ENCODE measurements at regions not wholly inside any gene's neighbourhood (a gene's known extent, or its start where the extent isn't known, plus 50 kb on each side); places are given as distances from the start of the nearest gene placed in this dataset.

DNA sequence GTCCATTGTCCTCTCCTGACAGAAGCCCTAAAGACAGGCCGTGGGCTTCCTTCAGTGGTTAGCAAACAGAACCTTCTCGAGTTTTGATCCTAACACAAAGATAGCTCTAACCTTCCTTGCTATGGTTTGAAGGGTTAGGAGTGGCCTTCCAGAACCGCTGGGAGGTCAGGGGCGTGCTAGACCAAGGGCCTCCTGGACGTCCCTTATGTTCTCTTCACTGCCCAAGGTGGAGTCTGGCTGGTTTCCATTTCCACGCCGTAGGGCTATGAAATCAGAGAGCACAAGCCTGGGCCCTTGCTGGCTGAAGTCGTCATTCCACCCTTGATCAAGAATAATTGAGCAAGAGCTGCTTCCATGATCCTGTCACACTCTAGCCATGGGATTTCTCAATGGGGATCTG is 475.1 kb downstream of the SHQ1 start:
- no peak for DNase-seq (ENCODE audit: low spot score)

DNA sequence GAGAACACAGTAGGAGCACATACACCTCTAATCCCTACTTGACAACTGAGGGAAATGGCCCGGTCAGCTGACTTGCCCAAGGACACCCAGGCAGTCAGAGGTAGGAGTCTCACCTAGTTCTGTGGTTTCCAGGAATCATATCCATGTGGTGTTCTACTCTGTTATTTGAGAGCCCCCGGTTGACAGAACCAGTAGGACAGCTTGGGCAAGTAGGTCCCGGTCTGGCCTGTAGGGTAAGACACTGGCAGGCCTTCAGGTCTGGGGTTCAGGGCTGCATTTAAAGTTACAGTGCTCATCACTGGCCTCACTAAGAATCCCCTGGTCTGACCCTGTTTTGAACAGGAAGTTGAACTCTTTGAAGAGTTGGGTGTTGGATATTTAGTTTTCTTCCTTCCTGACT is 476.1 kb downstream of the SHQ1 start:
- no peak for DNase-seq (ENCODE audit: low spot score)

DNA sequence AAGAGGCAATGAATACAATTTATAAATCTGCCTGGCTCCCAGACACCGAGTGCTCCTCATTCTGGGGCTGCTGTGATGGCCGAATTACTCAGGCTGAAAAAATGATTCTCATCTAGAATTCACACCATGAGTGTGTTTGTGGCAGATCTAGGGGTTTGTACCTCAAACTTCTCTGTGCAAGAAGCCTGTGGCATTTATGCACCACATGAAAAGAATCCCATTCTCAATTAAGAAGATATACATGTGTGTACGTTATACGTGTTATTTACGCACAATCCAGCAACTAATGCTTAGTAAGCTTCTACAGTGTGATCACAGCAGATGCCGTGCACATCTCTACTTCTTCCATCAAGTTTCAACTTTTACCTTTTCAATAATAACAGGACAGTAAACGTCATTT is 476.8 kb downstream of the SHQ1 start:
- no peak for DNase-seq (ENCODE audit: low spot score)

DNA sequence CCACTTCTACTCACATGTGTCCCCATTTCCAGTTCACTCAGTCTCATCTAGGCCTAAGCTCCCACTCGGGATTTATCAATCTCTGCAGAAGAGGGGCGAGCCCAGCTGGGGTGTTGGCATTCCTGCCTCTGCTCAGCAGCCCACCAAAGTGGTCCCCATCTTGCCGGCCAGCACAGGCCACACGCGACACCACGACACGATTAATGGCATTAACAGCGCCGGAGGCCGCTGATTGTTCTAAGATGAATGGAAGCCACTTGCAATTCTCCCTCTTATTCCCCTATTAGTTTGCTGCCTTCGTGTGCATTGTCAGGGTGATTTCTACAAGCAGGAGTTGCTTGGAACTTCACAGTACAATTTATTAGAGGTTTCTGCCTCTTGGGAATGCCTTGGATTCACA is 477.3 kb downstream of the SHQ1 start:
- DNase-seq (ENCODE audit: low spot score), result no peak

DNA sequence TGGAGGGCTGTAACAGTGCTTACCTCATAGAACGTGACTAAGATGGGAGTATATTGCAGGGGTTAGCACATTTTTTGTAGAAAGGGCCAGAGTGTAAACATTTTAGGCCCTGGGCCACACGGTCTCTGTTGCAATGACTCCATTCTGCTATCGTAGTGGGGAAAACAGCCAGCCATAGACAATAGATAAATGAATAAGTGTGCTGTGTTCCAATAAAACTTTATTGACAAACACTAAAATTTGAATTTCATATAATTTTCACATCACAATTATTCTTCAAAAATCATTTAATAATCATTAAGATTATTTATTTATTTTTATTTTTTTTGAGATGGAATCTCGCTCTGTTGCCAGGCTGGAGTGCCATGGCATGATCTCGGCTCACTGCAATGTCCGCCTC is 478.6 kb downstream of the SHQ1 start:
- DNase-seq (ENCODE audit: low spot score), result no peak

DNA sequence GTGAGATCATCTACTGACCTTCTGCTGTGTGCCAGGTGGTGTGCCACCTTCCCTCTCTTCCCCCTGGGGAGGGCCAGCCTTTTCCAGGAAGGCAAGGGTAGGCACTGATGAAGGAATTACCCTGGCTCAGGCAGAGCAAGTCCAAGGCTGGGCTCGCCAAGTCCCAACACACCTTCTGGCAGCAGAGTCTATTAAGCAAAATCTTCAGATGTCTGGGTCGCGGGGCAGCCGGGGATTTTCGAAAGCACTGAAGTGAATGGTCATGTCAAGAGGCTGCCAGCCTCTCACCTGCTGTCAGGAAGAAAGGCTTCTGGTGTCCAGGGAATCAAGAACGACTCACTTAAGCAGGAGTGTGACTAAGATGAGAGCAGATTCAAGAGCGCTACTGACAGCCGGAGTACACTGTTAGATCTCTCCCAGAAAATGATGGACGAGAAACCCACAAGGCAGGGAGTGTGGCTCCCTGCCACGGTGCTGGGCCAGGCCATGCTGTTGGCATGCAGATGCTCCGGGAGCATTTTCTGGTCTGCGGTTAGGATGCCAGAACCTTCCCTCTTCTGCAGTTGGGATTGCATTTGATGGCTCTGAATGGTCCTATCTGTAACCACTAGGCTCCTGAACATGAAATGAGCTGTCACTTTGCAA is 479.8 kb downstream of the SHQ1 start:
- DNase-seq (ENCODE audit: low spot score), result peak; percentile 68

DNA sequence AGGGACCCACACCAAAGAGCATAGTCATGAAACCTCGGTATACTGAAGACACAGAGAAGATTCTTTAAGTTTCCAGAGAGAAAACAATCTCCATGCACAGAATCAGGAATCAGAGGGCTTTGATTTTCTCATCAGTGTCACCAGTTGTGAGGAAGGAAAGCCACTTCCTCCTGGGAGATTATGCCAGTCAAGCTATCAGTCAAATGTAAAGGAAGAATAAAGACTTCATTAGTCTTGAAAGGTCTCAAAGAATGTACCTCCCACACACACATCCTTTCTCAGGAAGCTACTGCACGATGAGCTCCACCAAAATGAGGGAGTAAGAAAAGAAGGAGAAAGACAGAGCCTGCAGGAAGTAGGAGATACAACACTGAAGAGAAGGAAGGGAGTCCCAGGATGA is 486.3 kb downstream of the SHQ1 start:
- DNase-seq (ENCODE audit: low spot score), result no peak

DNA sequence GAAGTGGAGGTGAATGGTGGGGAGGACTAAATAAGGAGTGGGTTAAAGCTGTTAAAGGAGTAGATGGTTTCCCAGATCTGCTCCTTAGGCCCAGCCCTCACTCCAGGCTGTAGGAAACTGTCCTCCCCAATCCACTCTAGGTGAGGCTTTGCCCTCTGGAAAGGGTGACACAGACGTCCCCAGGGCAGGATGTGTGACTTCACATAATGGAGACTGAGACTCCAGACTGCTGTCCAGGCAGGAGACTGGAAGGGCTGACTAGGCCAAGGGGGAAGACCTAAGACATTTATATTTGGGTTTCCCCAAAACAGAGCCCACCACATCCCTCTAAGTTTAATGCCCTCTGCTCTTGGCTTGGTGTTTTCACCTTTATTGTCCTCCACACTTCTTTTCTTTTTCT is 488.5 kb downstream of the SHQ1 start:
- no peak for DNase-seq (ENCODE audit: low spot score)

DNA sequence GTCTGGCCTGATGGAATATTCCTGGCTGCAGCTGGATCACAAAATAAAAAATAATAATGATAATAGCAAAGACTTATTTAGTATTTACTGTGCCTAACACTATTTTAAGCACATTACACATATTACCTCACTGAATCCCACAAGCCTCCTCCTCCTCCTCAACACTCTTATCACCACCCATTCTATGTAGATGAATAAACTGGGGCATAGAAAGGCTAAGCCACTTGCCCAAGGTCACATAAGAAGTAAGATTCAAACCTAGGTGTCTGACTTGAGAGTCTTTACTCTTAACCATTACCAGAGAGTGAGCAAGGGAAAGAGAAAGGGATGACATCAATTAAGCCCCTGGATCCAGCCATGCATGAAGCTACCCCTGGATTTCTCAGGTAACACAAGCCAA is 493.1 kb downstream of the SHQ1 start:
- DNase-seq (ENCODE audit: low spot score), result no peak

DNA sequence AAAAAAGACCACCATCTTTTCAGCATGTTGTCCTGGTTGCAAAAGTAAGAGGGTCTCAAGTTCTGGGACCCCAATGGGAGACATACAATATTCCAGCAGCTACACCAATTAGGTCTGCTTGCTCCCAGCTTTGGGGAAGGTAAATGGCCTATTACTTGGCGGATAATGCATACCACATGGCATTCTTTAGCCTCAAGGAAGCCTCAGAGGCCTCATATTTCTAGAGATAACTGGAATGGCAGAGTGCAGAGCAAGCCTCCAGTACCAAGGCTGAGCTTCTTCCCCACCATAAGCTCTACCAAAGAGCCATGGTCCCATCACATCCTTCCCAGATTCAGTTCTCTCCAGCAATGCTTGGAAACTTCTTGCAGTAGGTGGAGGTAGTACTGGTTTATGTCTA is 493.8 kb downstream of the SHQ1 start:
- DNase-seq (ENCODE audit: low spot score), result no peak

DNA sequence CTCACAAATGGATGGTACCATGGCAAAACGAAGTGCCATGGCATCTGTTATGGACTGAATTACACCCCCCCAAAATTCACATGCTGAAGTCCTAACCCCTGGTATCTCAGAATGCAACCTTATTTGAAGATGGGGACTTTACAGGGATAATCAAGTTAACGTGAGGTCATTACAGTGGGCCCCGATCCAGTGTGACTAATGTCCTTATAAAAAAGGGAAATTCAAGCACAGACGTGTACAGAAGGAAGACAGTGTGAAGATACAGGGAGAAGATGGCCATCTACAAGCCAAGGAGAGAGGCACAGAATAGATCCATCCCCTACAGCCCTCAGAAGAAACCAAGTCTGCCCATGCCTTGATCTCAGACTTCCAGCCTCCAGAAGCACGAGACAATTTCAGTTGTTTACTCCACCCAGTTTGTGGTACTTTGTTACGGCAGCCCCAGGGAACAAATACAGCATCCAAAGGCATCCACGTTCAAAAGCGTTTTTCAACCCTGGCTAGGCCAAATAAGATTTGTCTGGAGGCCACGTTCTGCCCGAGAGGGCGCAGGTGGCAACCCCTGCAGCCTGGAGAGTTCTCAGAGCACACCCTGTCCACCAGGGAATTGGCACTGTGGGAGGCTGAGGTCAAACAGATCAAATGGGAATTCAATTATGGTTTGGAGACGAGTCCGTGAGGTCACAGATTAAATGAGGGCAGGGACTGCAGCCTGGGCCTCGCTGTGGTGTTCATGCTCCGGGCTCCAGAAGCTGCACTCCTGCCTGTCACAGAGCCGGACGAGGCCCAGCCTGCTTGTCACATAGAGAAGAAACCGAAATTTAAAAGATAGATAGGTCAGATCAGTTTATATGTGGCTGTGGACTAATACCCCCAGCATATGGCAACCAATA is 494.8 kb downstream of the SHQ1 start:
- no peak for DNase-seq (ENCODE audit: low spot score)

DNA sequence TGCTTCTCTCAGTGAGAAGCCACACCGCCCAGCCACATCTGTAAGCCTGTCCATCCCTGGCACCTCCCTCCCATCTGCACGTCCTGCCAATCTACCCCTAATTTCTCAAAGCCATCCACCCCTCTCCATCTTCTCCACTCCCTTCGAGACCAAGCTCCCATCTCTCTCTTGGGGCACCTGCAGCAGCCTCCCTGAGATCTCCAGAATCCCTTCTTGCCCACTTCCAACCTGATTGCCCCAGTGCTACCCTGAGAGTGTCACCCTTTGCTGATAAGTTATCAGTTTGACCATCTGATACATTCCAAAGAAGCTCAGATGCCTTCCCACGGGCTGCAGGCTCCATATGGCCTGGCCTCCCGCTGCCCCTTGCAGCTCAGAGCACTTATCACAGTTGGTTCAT is 496.1 kb downstream of the SHQ1 start:
- DNase-seq (ENCODE audit: low spot score), result no peak

DNA sequence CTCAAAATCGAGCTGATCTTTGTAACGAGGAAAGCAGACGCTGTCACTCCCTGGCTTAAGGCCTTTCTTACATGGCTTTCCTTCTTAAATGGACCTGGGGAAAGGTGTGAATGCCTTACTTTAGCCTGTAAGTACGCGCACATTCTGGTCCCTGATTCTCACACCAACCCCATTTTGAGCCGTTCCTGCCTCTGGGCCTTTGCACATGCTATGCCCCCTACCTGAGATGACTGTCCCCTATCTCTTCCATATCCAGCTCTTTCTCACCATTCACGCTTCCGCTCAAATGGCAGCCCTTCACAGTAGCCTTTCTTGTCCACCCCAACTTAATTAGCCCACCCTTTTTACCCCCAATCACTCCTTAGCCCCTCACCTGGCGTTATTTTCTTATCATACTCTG is 496.7 kb downstream of the SHQ1 start:
- no peak for DNase-seq (ENCODE audit: low spot score)

DNA sequence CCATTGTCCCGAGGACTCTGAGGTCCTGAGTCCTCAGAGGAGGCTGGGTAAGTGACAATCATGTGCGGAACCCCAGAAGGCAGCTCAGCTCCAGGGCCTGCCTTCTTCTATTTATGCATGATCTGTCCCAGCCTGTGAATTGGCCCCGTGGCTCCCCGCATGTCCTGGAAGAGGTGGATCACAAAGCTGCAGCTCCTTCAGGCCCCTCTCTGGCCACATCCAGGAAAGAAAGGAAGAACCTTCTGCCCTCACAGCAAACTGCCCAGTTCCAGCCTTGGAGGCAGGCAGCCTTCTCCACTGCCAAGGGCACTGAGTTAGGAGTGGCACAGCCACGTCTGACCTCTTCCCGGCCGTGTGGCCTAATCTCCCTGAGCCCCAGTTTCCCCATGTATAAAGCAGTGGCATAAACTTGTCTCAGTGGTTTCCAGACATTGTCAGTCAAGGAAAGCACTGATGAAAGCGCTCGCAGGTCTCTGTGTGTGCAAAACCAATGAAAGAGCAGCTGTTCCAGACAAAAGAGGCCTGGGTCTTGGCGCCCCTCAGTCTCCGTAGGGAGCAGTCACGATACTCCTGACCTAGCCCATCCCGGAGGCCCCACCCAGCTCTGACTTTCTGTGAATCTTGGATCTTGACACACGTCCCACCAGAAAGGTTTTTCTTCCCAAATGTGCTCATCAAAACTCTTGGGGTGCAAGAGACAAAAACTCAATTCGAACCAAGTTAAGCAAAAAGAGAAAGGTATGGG is 497.3 kb downstream of the SHQ1 start:
- DNase-seq (ENCODE audit: low spot score), result no peak

DNA sequence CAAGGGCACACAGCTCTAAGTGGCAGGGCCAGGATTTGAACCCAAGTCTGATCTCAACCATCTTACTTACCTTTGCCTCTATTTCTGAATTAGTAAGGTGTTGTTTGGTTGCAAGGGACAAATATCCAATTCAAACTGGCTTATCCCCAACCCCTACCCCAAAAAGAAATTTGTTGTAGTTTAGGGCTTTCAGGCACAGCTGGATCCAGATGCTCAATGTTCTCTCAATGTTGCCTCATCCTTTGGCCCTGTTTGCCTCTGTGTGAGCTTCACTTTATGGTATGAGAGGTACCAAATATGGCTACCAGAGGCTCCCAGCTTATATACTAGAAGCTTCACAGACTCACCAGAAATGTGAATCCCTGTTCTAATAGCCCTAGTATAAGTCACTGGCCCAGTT is 499.9 kb downstream of the SHQ1 start:
- DNase-seq (ENCODE audit: low spot score), result no peak

DNA sequence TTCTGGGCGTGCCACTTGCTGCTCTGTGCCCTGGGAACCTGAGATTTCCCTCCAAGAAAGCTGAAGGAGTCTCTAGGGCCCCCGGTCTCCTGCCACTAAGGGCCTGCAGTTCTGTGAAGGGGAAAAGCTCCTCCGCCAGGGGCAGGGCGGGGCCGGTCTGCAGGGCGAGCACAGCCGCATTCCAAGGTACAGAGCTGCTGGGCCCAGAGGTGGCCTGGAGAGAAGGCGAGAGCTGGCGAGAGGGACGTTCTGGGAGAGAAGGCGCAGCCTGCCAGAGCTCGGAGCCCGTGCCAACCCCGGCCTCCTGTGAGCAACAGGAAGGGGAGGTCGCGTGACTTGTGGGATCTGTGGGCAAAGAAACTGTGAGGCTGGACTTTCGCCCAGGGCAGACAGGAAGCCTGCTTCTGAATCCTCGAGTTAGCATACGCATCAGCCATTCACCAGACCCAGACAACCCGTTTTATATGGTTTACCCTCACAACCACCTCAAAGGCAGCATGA is 500.4 kb downstream of the SHQ1 start:
- no peak for DNase-seq (ENCODE audit: low spot score)

DNA sequence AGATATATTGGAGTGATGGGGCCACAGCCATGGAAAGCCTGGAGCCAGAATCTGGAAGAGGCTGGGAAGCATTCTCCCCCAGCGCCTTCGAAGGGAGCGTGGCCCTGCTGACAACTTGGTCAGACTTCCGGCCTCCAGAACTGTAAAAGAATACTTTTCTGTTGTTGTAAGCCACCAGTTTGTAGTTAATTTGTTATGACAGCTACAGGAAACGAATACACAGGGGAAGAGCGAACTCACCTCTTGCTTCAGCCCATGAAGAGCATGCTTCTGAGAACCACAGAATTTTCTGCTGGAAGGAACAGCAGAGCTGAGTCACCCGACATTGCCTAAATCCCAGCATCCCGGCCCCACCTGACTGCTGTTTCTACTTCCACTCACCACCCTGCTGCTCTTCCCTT is 501.7 kb downstream of the SHQ1 start:
- DNase-seq (ENCODE audit: low spot score), result no peak

DNA sequence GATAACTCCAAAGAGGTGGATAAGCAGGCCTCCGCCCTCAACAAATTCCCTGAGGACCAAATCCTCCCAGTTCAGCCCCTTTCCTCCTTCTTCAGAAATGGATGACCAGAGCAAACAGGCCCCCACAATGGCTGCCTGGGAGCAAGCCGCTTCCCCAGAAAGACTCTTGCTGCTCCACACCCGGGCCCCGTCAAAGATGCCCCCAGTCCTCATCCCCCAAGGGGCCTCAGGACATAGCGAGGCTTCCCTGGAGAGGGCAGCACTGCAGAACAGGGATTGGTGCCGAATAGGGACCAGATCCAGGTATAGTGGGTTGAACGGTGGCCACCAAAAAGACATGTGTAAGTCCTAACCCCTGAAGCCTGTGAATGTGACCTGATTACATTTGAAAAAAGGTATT is 502.3 kb downstream of the SHQ1 start:
- no peak for DNase-seq (ENCODE audit: low spot score)

DNA sequence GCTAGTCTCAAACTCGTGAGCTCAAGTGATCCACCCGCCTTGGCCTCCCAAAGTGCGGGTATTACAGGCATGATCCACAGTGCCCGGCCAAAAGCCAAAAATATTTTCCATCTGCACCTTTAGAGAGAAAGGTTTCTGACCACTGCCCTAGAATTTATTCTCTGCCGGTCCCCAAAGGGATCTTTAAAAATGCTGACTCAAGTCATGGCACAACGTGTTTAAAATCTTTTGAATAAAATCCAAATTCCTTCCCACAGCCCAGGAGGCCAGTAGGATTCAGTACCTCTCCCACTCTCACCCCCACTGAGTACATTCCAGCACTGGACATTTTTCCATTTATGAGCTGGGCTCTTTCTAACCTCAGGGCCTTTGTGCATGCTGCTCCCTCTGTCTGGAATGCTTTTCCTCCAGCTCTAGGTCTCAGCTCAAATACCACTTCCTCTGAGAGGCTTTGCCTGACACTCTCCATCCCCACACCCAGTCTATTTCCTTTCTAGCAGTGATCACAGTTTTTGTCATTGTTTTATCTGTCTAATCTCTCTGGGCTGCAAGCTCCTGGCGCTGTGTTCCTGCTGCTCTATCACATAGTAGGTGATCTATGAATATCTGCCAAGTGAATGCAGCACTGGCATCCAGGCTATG is 502.9 kb downstream of the SHQ1 start:
- no peak for DNase-seq (ENCODE audit: low spot score)

DNA sequence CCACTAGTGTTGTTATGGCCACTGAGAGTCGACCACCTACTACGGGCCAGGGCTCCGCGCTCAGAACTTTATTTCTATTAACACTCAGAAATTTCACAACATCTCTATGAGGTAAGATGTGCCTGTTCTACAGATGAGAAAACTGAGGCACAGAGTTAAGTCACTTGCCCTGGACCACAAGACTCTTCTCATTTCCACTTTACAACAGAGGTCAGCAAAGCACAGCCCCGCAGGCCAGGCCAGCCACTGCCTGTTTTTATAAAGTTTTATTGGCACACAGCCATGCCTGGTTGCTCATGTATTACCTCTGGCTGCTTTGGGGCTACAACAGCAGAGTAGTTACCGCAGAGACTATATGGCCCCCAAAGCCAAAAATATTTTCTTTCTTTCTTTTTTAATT is 503.6 kb downstream of the SHQ1 start:
- DNase-seq (ENCODE audit: low spot score), result no peak

DNA sequence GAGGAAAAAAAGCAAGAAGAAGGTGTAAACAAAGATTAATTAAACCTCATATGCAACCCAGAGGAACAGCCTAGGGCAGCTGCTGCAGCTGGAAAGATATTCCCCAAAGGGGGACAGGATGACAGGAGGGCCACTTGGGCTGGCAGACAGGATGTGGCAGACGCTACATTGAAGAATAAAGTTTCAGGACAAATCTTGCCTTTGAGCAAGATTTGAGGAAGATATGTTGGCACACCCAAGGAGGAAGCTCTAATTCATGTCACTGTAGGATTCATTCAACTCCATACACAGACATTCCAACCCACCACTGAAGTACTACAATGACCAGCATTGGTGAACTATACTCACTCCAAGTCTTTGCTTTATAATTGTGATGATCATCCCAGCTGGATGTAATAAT is 504.0 kb downstream of the SHQ1 start:
- DNase-seq (ENCODE audit: low spot score), result no peak

DNA sequence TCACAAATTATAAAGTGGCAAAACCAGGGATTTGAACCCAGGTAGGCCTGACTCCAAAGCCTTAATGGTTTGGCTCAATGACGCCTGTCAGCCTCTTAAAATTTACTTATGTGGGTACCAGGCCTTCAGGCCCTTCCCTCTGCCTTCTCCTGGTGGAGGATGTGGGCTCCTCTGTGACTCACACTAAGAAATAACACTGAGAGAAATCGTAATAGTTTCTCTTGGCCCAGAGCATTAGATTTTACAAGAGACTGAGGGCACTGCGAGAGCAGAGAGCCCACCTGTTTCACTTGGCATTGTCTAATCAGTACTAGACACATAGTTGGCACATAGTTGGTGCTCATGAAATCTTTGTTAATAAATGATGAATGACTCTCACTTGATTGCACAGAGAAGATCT is 505.2 kb downstream of the SHQ1 start:
- DNase-seq (ENCODE audit: low spot score), result no peak

All from cerebellar cortex (tissue), 1 donor.